ENCODE measurements at regions not wholly inside any gene's neighbourhood (a gene's known extent, or its start where the extent isn't known, plus 50 kb on each side); places are given as distances from the start of the nearest gene placed in this dataset.

DNA sequence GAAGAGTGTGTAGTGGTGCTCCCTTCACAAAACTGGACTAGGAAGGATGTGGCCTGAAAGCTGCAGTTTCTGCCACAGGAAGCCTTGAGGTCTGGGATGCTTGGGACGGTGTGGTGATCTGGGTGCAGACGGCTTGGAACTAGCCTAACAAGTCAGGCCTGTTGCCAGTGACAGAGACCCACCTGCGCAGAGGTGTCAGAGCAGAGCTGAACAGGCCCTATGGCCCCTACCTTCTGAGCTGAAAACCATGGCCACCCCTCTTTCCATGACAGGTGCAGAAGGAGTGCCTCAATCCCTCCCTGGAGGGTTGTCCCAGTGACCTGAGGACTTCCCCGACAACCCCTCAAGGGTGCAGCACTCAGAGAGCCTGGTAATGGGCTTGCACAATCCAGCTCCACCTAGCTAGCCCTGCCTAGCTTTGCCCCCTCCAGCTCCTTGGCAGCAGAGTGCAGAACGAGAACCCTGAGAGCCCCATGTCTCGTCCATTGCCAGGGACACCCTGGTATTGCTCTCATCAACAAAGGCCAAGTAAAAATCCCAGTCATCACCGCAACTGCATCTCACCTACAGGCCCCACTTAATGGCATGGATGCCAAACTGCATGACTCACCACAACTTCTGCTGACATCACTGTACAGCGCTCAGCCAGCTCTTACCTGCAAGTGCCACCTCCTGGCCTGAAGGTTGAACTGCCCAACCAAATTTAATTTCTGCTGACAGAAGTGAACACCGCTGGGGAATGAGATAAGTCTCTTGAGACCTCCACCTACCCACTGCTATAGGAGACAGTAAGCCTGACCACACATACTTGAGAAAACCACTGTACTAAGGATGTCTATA is 563.1 kb downstream of the TFAP2A start:
- TF ChIP-seq, protein P1, sequence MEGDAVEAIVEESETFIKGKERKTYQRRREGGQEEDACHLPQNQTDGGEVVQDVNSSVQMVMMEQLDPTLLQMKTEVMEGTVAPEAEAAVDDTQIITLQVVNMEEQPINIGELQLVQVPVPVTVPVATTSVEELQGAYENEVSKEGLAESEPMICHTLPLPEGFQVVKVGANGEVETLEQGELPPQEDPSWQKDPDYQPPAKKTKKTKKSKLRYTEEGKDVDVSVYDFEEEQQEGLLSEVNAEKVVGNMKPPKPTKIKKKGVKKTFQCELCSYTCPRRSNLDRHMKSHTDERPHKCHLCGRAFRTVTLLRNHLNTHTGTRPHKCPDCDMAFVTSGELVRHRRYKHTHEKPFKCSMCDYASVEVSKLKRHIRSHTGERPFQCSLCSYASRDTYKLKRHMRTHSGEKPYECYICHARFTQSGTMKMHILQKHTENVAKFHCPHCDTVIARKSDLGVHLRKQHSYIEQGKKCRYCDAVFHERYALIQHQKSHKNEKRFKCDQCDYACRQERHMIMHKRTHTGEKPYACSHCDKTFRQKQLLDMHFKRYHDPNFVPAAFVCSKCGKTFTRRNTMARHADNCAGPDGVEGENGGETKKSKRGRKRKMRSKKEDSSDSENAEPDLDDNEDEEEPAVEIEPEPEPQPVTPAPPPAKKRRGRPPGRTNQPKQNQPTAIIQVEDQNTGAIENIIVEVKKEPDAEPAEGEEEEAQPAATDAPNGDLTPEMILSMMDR (IDR thresholded peaks at IDR 0.05; ENCODE audit: low read depth, low read length, missing input control): peak; percentile 55
- TF ChIP-seq SP1 (IDR thresholded peaks at IDR 0.05) (no peak), NR2F2 (IDR thresholded peaks at IDR 0.05) (no peak), TAF1 (conservative IDR thresholded peaks at IDR 0.05) (no peak), EGR1 (IDR thresholded peaks at IDR 0.05; ENCODE audit: low read depth in 2 of 2) (no peak), FOXA1 (IDR thresholded peaks at IDR 0.05) (no peak)
- TF ChIP-seq, protein P2, sequence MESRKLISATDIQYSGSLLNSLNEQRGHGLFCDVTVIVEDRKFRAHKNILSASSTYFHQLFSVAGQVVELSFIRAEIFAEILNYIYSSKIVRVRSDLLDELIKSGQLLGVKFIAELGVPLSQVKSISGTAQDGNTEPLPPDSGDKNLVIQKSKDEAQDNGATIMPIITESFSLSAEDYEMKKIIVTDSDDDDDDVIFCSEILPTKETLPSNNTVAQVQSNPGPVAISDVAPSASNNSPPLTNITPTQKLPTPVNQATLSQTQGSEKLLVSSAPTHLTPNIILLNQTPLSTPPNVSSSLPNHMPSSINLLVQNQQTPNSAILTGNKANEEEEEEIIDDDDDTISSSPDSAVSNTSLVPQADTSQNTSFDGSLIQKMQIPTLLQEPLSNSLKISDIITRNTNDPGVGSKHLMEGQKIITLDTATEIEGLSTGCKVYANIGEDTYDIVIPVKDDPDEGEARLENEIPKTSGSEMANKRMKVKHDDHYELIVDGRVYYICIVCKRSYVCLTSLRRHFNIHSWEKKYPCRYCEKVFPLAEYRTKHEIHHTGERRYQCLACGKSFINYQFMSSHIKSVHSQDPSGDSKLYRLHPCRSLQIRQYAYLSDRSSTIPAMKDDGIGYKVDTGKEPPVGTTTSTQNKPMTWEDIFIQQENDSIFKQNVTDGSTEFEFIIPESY (IDR thresholded peaks at IDR 0.05): no peak
- TF ChIP-seq, protein P3, sequence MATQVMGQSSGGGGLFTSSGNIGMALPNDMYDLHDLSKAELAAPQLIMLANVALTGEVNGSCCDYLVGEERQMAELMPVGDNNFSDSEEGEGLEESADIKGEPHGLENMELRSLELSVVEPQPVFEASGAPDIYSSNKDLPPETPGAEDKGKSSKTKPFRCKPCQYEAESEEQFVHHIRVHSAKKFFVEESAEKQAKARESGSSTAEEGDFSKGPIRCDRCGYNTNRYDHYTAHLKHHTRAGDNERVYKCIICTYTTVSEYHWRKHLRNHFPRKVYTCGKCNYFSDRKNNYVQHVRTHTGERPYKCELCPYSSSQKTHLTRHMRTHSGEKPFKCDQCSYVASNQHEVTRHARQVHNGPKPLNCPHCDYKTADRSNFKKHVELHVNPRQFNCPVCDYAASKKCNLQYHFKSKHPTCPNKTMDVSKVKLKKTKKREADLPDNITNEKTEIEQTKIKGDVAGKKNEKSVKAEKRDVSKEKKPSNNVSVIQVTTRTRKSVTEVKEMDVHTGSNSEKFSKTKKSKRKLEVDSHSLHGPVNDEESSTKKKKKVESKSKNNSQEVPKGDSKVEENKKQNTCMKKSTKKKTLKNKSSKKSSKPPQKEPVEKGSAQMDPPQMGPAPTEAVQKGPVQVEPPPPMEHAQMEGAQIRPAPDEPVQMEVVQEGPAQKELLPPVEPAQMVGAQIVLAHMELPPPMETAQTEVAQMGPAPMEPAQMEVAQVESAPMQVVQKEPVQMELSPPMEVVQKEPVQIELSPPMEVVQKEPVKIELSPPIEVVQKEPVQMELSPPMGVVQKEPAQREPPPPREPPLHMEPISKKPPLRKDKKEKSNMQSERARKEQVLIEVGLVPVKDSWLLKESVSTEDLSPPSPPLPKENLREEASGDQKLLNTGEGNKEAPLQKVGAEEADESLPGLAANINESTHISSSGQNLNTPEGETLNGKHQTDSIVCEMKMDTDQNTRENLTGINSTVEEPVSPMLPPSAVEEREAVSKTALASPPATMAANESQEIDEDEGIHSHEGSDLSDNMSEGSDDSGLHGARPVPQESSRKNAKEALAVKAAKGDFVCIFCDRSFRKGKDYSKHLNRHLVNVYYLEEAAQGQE (IDR thresholded peaks at IDR 0.05): no peak
- TF ChIP-seq, protein P4, sequence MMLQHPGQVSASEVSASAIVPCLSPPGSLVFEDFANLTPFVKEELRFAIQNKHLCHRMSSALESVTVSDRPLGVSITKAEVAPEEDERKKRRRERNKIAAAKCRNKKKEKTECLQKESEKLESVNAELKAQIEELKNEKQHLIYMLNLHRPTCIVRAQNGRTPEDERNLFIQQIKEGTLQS (IDR thresholded peaks at IDR 0.05): peak; percentile 58

All from liver (tissue), 3 donors.